Neural cell (in vitro differentiated cells): ENCODE measurements at regions not wholly inside any gene's neighbourhood (a gene's known extent, or its start where the extent isn't known, plus 50 kb on each side); places are given as distances from the start of the nearest gene placed in this dataset.

Experiments
- H2AFZ ChIP-seq: fragments of 200-600, 300-800 bp; sonication (generic), shearing (Covaris generic); 2 replicates; pipeline ENCODE4 v1.6.0; 2014; ENCODE audit warnings: low read depth, mild to moderate bottlenecking, antibody characterized with exemption, low read length, moderate library complexity
- H3F3A ChIP-seq: fragments of 200-600 bp; shearing (Covaris generic); 2 replicates; pipeline ENCODE4 v1.6.1; 2016; ENCODE audit warnings: mild to moderate bottlenecking, moderate library complexity, mixed read lengths, antibody characterized with exemption, low read length; ENCODE audit not compliant: insufficient read depth, poor library complexity, severe bottlenecking
- H3K27ac ChIP-seq: fragments of 200-600, 300-800 bp; sonication (generic), shearing (Covaris generic); 2 replicates; pipeline ENCODE4 v1.5.1; 2014; ENCODE audit warnings: mild to moderate bottlenecking, low read length, moderate library complexity
- H3K27me3 ChIP-seq: fragments of 300-800, 200-600 bp; sonication (generic), shearing (Covaris generic); 2 replicates; pipeline ENCODE4 v1.6.0; 2014; ENCODE audit warnings: mild to moderate bottlenecking, low read depth, low read length, moderate library complexity; ENCODE audit not compliant: insufficient read depth
- H3K36me3 ChIP-seq: fragments of 300-800, 200-600 bp; sonication (generic), shearing (Covaris generic); 2 replicates; pipeline ENCODE4 v1.5.1; 2014; ENCODE audit warnings: mild to moderate bottlenecking, antibody characterized with exemption, low read length, moderate library complexity; ENCODE audit not compliant: insufficient read depth
- H3K4me2 ChIP-seq: fragments of 300-800, 200-600 bp; sonication (generic), shearing (Covaris generic); 2 replicates; pipeline ENCODE4 v1.6.0; 2014; ENCODE audit warnings: mild to moderate bottlenecking, low read length
- H3K4me3 ChIP-seq: fragments of 300-800, 200-600 bp; sonication (generic), shearing (Covaris generic); 2 replicates; pipeline ENCODE4 v1.5.1; 2014; ENCODE audit warnings: mild to moderate bottlenecking, low read length, moderate library complexity
- H3K79me2 ChIP-seq: fragments of 200-600 bp; shearing (Covaris generic); replicated peaks from 2 replicates; pipeline ENCODE4 v1.6.0; 2014; ENCODE audit warnings: mild to moderate bottlenecking, low read length, moderate library complexity; ENCODE audit not compliant: insufficient read depth
- H3K9ac ChIP-seq: fragments of 300-800, 200-600 bp; sonication (generic), shearing (Covaris generic); 2 replicates; pipeline ENCODE4 v1.6.1; 2016; ENCODE audit warnings: mild to moderate bottlenecking, low read length, mixed read lengths
- H3K9me2 ChIP-seq: fragments of 200-600 bp; shearing (Covaris generic); 2 replicates; pipeline ENCODE4 v1.6.1; 2016; ENCODE audit warnings: mild to moderate bottlenecking, low read length, mixed read lengths; ENCODE audit not compliant: insufficient read depth
- H3K9me3 ChIP-seq: fragments of 200-600, 300-800 bp; sonication (generic), shearing (Covaris generic); 2 replicates; pipeline ENCODE4 v1.6.1; 2016; ENCODE audit warnings: mild to moderate bottlenecking, mixed run types, low read length, moderate library complexity, mixed read lengths
- H4K20me1 ChIP-seq: fragments of 200-600 bp; shearing (Covaris generic); 2 replicates; pipeline ENCODE4 v1.6.1; 2016; ENCODE audit warnings: mild to moderate bottlenecking, mixed run types; ENCODE audit not compliant: insufficient read depth
- EP300 ChIP-seq: fragments of 450-650 bp; conservative IDR thresholded peaks from 2 replicates; pipeline ENCODE4 v1.6.1; 2014; ENCODE audit warnings: antibody characterized with exemption, mild to moderate bottlenecking, moderate library complexity; ENCODE audit not compliant: poor library complexity, severe bottlenecking
- EZH2 ChIP-seq: fragments of 200-600, 300-800 bp; shearing (Covaris generic), sonication (generic); IDR thresholded peaks from 2 replicates; pipeline ENCODE4 v1.6.1; 2014; ENCODE audit warnings: antibody characterized with exemption, low read length, borderline replicate concordance, mild to moderate bottlenecking; ENCODE audit not compliant: insufficient read depth, poor library complexity, severe bottlenecking
- MXI1 ChIP-seq: fragments of 450-650 bp; conservative IDR thresholded peaks from 2 replicates; pipeline ENCODE4 v1.6.1; 2014; ENCODE audit warnings: antibody characterized with exemption, mild to moderate bottlenecking; ENCODE audit not compliant: poor library complexity, severe bottlenecking
- POLR2AphosphoS5 ChIP-seq: IDR thresholded peaks from 2 replicates; pipeline ENCODE4 v1.6.1; 2012
- RAD21 ChIP-seq: fragments of 450-650 bp; conservative IDR thresholded peaks from 2 replicates; pipeline ENCODE4 v1.6.1; 2014; ENCODE audit warnings: antibody characterized with exemption, mild to moderate bottlenecking, moderate library complexity
- SMC3 ChIP-seq: fragments of 450-650 bp; conservative IDR thresholded peaks from 2 replicates; pipeline ENCODE4 v1.6.1; 2014; ENCODE audit warnings: antibody characterized with exemption, mild to moderate bottlenecking, moderate library complexity; ENCODE audit not compliant: poor library complexity
- TAF1 ChIP-seq: IDR thresholded peaks from 2 replicates; pipeline ENCODE4 v1.6.1; 2012; ENCODE audit warnings: low read depth
- TF ChIP-seq, protein P1 (sequence below): IDR thresholded peaks from 2 replicates; pipeline ENCODE4 v1.6.1; 2012; ENCODE audit warnings: borderline replicate concordance
- TF ChIP-seq, protein P2 (sequence below): fragments of 450-650 bp; IDR thresholded peaks from 2 replicates; pipeline ENCODE4 v1.5.1; 2014; ENCODE audit warnings: antibody characterized with exemption, mild to moderate bottlenecking, moderate library complexity; ENCODE audit not compliant: poor library complexity, severe bottlenecking

DNA sequence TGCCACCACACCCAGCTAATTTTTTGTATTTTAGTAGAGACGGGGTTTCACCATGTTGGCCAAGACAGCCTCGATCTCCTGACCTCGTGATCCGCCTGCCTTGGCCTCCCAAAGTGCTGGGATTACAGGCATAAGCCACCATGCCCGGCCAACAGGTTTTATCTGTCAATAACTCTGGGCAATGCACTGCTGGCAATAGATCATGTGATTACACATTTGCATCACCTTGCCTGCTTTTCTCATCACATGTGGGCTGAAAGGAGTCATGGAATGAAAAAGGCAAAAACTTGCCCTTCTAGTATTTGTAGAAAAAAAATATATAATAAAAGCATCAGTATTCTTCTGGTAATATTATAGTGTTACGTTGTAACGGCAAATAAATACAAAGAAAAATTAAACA is 164.5 kb downstream of the NHLRC3 start:
- H3K9ac ChIP-seq: no peak overlapping the region
- no peaks in the 10 kb centered on the region for H4K20me1 ChIP-seq
- H3K79me2 ChIP-seq: no peaks in the 10 kb centered on the region
- no peaks in the 10 kb centered on the region for H3K27me3 ChIP-seq
- H3K4me3 ChIP-seq: no peak overlapping the region
- H3K36me3 ChIP-seq: no peaks in the 10 kb centered on the region
- no peak overlapping the region for H2AFZ ChIP-seq
- H3K9me3 ChIP-seq: no peaks in the 10 kb centered on the region
- no peak overlapping the region for H3K4me2 ChIP-seq
- TF ChIP-seq MXI1 (no peak), TAF1 (no peak), EZH2 (no peak), POLR2AphosphoS5 (no peak), RAD21 (no peak), SMC3 (no peak), EP300 (no peak)
- TF ChIP-seq, protein P1, sequence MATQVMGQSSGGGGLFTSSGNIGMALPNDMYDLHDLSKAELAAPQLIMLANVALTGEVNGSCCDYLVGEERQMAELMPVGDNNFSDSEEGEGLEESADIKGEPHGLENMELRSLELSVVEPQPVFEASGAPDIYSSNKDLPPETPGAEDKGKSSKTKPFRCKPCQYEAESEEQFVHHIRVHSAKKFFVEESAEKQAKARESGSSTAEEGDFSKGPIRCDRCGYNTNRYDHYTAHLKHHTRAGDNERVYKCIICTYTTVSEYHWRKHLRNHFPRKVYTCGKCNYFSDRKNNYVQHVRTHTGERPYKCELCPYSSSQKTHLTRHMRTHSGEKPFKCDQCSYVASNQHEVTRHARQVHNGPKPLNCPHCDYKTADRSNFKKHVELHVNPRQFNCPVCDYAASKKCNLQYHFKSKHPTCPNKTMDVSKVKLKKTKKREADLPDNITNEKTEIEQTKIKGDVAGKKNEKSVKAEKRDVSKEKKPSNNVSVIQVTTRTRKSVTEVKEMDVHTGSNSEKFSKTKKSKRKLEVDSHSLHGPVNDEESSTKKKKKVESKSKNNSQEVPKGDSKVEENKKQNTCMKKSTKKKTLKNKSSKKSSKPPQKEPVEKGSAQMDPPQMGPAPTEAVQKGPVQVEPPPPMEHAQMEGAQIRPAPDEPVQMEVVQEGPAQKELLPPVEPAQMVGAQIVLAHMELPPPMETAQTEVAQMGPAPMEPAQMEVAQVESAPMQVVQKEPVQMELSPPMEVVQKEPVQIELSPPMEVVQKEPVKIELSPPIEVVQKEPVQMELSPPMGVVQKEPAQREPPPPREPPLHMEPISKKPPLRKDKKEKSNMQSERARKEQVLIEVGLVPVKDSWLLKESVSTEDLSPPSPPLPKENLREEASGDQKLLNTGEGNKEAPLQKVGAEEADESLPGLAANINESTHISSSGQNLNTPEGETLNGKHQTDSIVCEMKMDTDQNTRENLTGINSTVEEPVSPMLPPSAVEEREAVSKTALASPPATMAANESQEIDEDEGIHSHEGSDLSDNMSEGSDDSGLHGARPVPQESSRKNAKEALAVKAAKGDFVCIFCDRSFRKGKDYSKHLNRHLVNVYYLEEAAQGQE: no peak
- TF ChIP-seq, protein P2, sequence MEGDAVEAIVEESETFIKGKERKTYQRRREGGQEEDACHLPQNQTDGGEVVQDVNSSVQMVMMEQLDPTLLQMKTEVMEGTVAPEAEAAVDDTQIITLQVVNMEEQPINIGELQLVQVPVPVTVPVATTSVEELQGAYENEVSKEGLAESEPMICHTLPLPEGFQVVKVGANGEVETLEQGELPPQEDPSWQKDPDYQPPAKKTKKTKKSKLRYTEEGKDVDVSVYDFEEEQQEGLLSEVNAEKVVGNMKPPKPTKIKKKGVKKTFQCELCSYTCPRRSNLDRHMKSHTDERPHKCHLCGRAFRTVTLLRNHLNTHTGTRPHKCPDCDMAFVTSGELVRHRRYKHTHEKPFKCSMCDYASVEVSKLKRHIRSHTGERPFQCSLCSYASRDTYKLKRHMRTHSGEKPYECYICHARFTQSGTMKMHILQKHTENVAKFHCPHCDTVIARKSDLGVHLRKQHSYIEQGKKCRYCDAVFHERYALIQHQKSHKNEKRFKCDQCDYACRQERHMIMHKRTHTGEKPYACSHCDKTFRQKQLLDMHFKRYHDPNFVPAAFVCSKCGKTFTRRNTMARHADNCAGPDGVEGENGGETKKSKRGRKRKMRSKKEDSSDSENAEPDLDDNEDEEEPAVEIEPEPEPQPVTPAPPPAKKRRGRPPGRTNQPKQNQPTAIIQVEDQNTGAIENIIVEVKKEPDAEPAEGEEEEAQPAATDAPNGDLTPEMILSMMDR: no peak
- H3K27ac ChIP-seq: no peak overlapping the region
- H3K9me2 ChIP-seq: no peaks in the 10 kb centered on the region
- H3F3A ChIP-seq: no peaks in the 10 kb centered on the region

DNA sequence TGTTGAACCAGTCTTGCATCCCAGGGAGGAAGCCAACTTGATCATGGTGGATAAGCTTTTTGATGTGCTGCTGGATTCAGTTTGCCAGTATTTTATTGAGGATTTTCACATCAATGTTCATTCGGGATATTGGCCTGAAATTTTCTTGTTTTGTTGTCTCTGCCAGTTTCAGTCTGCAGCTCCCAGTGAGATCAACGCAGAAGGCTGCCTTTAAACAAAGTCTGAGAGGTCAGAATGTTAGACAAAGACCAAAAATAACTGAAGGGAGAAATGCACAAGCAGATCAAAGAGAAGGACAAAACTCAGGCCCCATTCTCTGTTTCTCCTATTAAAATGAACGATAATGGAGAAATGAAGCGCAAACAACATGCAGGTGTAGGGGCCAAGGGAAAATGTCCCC is 170.4 kb downstream of the NHLRC3 start:
- TF ChIP-seq EP300 (no peak), MXI1 (no peak), POLR2AphosphoS5 (no peak), RAD21 (no peak), SMC3 (no peak), TAF1 (no peak), EZH2 (no peak)
- TF ChIP-seq, protein P1: no peak
- no peak overlapping the region for H2AFZ ChIP-seq
- H3F3A ChIP-seq: no peaks in the 10 kb centered on the region
- H3K4me2 ChIP-seq: no peak overlapping the region
- H3K27ac ChIP-seq: no peak overlapping the region
- no peak overlapping the region for H3K4me3 ChIP-seq
- no peaks in the 10 kb centered on the region for H3K79me2 ChIP-seq
- no peaks in the 10 kb centered on the region for H3K36me3 ChIP-seq
- H3K9me3 ChIP-seq: no peaks in the 10 kb centered on the region
- no peaks in the 10 kb centered on the region for H3K27me3 ChIP-seq
- no peak overlapping the region for H3K9ac ChIP-seq
- no peaks in the 10 kb centered on the region for H4K20me1 ChIP-seq
- no peaks in the 10 kb centered on the region for H3K9me2 ChIP-seq
